ENCODE measurements at regions not wholly inside any gene's neighbourhood (a gene's known extent, or its start where the extent isn't known, plus 50 kb on each side); places are given as distances from the start of the nearest gene placed in this dataset.

- Histone ChIP-seq H3K4me2 (ENCODE audit: insufficient read depth, low read length) (no peak overlapping the region), H3K9me3 (replicated peaks; ENCODE audit: control insufficient read depth, insufficient read depth, low read length) (no peaks in the 10 kb centered on the region), H4K20me1 (replicated peaks; ENCODE audit: control insufficient read depth, extremely low read depth, insufficient read depth, low read length) (no peaks in the 10 kb centered on the region), H3K27ac (ENCODE audit: insufficient read depth, low read depth, low read length) (no peak overlapping the region), H3K9ac (replicated peaks; ENCODE audit: extremely low read depth, insufficient read depth, low read length) (no peak overlapping the region), H3K27me3 (ENCODE audit: control insufficient read depth in 2 of 2, insufficient read depth in 2 of 2, low read length in 2 of 2) (no peaks in the 10 kb centered on the region), H3K9me1 (replicated peaks; ENCODE audit: control insufficient read depth, extremely low read depth, insufficient read depth, low read length) (no peaks in the 10 kb centered on the region), H3K36me3 (ENCODE audit: control insufficient read depth in 2 of 2, extremely low read depth in 1 of 2, insufficient read depth in 2 of 2, low read length in 2 of 2) (no peaks in the 10 kb centered on the region), H2AFZ (ENCODE audit: low read depth, low read length) (no peak overlapping the region), H3K4me1 (ENCODE audit: control insufficient read depth, extremely low read depth, insufficient read depth, low read length) (no peaks in the 10 kb centered on the region), H3K4me3 (replicated peaks in 1 of 3; ENCODE audit: insufficient read depth in 1 of 3, low read depth in 1 of 3, low read length in 3 of 3) (no peak overlapping the region), H3K79me2 (ENCODE audit: control insufficient read depth, insufficient read depth, low read length) (no peaks in the 10 kb centered on the region)
- intact Hi-C loops (cut with micrococcal nuclease) (no loop called here), dilution Hi-C loops (cut with MboI; ENCODE audit: extremely low pct_ligation_motif_present, low sequenced_read_pairs) (no loop called here)
- peak; percentile 21 for DNase-seq (ENCODE audit: low read depth, low spot score)
- POLR2A ChIA-PET, result no interaction called here
- no peak for FAIRE-seq
- no TSS peak for BruUV-seq (replicated peaks)
- CTCF ChIA-PET, result no interaction called here
- no peak for TF ChIP-seq POLR2AphosphoS5 (IDR thresholded peaks at IDR 0.05; ENCODE audit: insufficient read depth, low read depth, low read length)
- TF ChIP-seq MAX (IDR thresholded peaks at IDR 0.05; ENCODE audit: insufficient read depth, insufficient read length), result no peak
- no peak for TF ChIP-seq POLR2A (IDR thresholded peaks at IDR 0.05; ENCODE audit: low read depth, low read length)
- no peak for TF ChIP-seq JUN (IDR thresholded peaks at IDR 0.05; ENCODE audit: borderline replicate concordance, insufficient read depth, insufficient read length, low read depth)
- no peak for TF ChIP-seq MYC (IDR thresholded peaks at IDR 0.05; ENCODE audit: low read depth, low read length)
- no peak for TF ChIP-seq CTCF (IDR thresholded peaks at IDR 0.05; ENCODE audit: extremely low read depth in 1 of 2, insufficient read depth in 1 of 2, low read depth in 1 of 2, low read length in 2 of 2)
- no peak for TF ChIP-seq FOS (IDR thresholded peaks at IDR 0.05; ENCODE audit: borderline replicate concordance, insufficient read depth, low read length)
- TF ChIP-seq EZH2 (IDR thresholded peaks at IDR 0.05; ENCODE audit: borderline replicate concordance, low read depth, low read length, severe bottlenecking), result no peak
- TF ChIP-seq GATA2 (IDR thresholded peaks at IDR 0.05; ENCODE audit: insufficient read depth, insufficient read length, low read depth, low read length), result no peak
Observed at GRCh38 chr7:81367326-81367931, 402.4 kb downstream of the HGF start.
